NT2/D1 (cell line): ENCODE measurements at regions not wholly inside any gene's neighbourhood (a gene's known extent, or its start where the extent isn't known, plus 50 kb on each side); places are given as distances from the start of the nearest gene placed in this dataset.

Experiments used
- SUZ12 ChIP-seq: IDR thresholded peaks from 2 replicates; pipeline ENCODE4 v1.6.1; 2011; ENCODE audit not compliant: insufficient read length, insufficient read depth; ENCODE audit errors: extremely low read depth
- YY1 ChIP-seq: IDR thresholded peaks from 2 replicates; pipeline ENCODE4 v1.6.1; 2011; ENCODE audit not compliant: insufficient read length, insufficient read depth
- ZNF274 ChIP-seq: IDR thresholded peaks from 2 replicates; pipeline ENCODE4 v1.6.1; 2011; ENCODE audit warnings: mild to moderate bottlenecking, low read depth, low read length

DNA sequence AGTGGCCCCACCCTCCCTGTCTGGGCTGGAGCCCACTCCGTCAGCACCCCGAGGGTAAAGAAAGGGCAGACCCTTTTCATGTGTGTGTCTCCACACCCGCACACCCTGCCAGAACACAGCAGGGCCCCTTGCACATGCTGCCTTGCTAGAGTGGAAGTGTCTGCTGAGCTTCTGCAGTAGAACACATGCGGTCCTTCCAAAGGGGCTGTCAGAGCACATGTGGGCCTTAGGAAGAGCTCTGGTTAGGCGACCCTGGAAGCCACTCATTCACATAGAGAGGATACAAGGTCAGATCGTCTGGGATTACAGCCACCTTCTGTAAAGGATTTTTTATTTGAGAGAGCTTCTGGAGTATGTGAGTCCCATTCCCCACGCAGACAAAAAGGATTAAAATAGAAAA lies 613.2 kb upstream of the RAB6C start:
- no peak for TF ChIP-seq ZNF274
- no peak for TF ChIP-seq YY1
- no peak for TF ChIP-seq SUZ12
